ENCODE measurements at regions not wholly inside any gene's neighbourhood (a gene's known extent, or its start where the extent isn't known, plus 50 kb on each side); places are given as distances from the start of the nearest gene placed in this dataset.
"Not testable (repeated sequence)": the region's sequence is repeated elsewhere in the genome, so short reads cannot be mapped to it uniquely, and the experiment has no call there.

DNA sequence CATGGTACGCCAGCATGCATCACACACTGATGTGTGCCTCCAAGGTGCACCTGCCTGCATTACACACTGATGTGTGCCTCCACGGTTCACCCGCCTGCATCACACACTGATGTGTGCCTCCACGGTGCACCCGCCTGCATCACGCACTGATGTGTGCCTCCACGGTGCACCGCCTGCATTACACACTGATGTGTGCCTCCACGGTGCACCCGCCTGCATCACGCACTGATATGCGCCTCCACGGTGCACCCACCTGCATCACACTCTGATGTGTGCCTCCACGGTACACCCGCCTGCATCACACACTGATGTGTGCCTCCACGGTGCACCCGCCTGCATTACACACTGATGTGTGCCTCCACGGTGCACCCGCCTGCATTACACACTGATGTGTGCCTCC, 223.1 kb upstream of the SHH start:
- DNase-seq (ENCODE audit: low read depth, low spot score); H3K4me2 ChIP-seq (ENCODE audit: insufficient read depth, low read length); H3K9ac ChIP-seq (replicated peaks; ENCODE audit: extremely low read depth, insufficient read depth, low read length); CTCF ChIA-PET; BruUV-seq (replicated peaks); H3K9me3 ChIP-seq (replicated peaks; ENCODE audit: control insufficient read depth, insufficient read depth, low read length); H2AFZ ChIP-seq (ENCODE audit: low read depth, low read length); H3K9me1 ChIP-seq (replicated peaks; ENCODE audit: control insufficient read depth, extremely low read depth, insufficient read depth, low read length); intact Hi-C loops (cut with micrococcal nuclease); H3K27me3 ChIP-seq (ENCODE audit: control insufficient read depth in 2 of 2, insufficient read depth in 2 of 2, low read length in 2 of 2); H3K4me3 ChIP-seq (replicated peaks in 1 of 3; ENCODE audit: insufficient read depth in 1 of 3, low read depth in 1 of 3, low read length in 3 of 3); FAIRE-seq; H3K4me1 ChIP-seq (ENCODE audit: control insufficient read depth, extremely low read depth, insufficient read depth, low read length); POLR2A ChIA-PET; H4K20me1 ChIP-seq (replicated peaks; ENCODE audit: control insufficient read depth, extremely low read depth, insufficient read depth, low read length); H3K79me2 ChIP-seq (ENCODE audit: control insufficient read depth, insufficient read depth, low read length); H3K27ac ChIP-seq (ENCODE audit: insufficient read depth, low read depth, low read length); H3K36me3 ChIP-seq (ENCODE audit: control insufficient read depth in 2 of 2, extremely low read depth in 1 of 2, insufficient read depth in 2 of 2, low read length in 2 of 2); dilution Hi-C loops (cut with MboI; ENCODE audit: extremely low pct_ligation_motif_present, low sequenced_read_pairs): not testable (repeated sequence)

DNA sequence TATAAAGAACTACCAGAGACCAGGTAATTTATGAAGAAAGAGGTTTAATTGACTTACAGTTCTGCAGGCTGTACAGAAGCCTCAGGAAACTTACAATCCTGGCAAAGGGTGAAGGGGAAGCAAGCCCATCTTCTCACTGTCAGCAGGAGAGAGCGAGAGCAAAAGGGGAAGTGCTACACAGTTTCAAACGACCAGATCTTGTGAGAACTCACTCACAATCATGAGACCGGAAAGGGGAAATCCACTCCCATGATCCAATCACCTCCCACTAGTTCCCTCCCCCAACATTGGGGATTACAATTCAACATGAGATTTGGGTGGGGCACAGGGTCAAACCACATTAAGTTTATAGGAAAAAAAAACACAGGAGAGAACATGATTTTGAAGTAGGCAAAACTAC, 222.1 kb upstream of the SHH start:
- no peaks in the 10 kb centered on the region for H3K36me3 ChIP-seq (ENCODE audit: control insufficient read depth in 2 of 2, extremely low read depth in 1 of 2, insufficient read depth in 2 of 2, low read length in 2 of 2)
- peaks cover 3% of the 10 kb centered on the region for H3K9me3 ChIP-seq (replicated peaks; ENCODE audit: control insufficient read depth, insufficient read depth, low read length)
- POLR2A ChIA-PET: no interaction called here
- H3K79me2 ChIP-seq (ENCODE audit: control insufficient read depth, insufficient read depth, low read length): no peaks in the 10 kb centered on the region
- H2AFZ ChIP-seq (ENCODE audit: low read depth, low read length): no peak overlapping the region
- no peaks in the 10 kb centered on the region for H4K20me1 ChIP-seq (replicated peaks; ENCODE audit: control insufficient read depth, extremely low read depth, insufficient read depth, low read length)
- no TSS peak for BruUV-seq (replicated peaks)
- no peak overlapping the region for H3K4me3 ChIP-seq (replicated peaks in 1 of 3; ENCODE audit: insufficient read depth in 1 of 3, low read depth in 1 of 3, low read length in 3 of 3)
- H3K4me2 ChIP-seq (ENCODE audit: insufficient read depth, low read length): no peak overlapping the region
- H3K27me3 ChIP-seq (ENCODE audit: control insufficient read depth in 2 of 2, insufficient read depth in 2 of 2, low read length in 2 of 2): no peaks in the 10 kb centered on the region
- no peak for DNase-seq (ENCODE audit: low read depth, low spot score)
- no peaks in the 10 kb centered on the region for H3K4me1 ChIP-seq (ENCODE audit: control insufficient read depth, extremely low read depth, insufficient read depth, low read length)
- H3K27ac ChIP-seq (ENCODE audit: insufficient read depth, low read depth, low read length): no peak overlapping the region
- CTCF ChIA-PET: no interaction called here
- no peak overlapping the region for H3K9ac ChIP-seq (replicated peaks; ENCODE audit: extremely low read depth, insufficient read depth, low read length)
- intact Hi-C loops (cut with micrococcal nuclease) (no loop called here), dilution Hi-C loops (cut with MboI; ENCODE audit: extremely low pct_ligation_motif_present, low sequenced_read_pairs) (no loop called here)
- TF ChIP-seq POLR2AphosphoS5 (IDR thresholded peaks at IDR 0.05; ENCODE audit: insufficient read depth, low read depth, low read length) (no peak), MYC (IDR thresholded peaks at IDR 0.05; ENCODE audit: low read depth, low read length) (no peak), JUN (IDR thresholded peaks at IDR 0.05; ENCODE audit: borderline replicate concordance, insufficient read depth, insufficient read length, low read depth) (no peak), GATA2 (IDR thresholded peaks at IDR 0.05; ENCODE audit: insufficient read depth, insufficient read length, low read depth, low read length) (no peak), FOS (IDR thresholded peaks at IDR 0.05; ENCODE audit: borderline replicate concordance, insufficient read depth, low read length) (no peak), POLR2A (IDR thresholded peaks at IDR 0.05; ENCODE audit: low read depth, low read length) (no peak), EZH2 (IDR thresholded peaks at IDR 0.05; ENCODE audit: borderline replicate concordance, low read depth, low read length, severe bottlenecking) (no peak)
- TF ChIP-seq, protein P1, sequence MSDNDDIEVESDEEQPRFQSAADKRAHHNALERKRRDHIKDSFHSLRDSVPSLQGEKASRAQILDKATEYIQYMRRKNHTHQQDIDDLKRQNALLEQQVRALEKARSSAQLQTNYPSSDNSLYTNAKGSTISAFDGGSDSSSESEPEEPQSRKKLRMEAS (IDR thresholded peaks at IDR 0.05; ENCODE audit: insufficient read depth, insufficient read length): no peak
- TF ChIP-seq, protein P2, sequence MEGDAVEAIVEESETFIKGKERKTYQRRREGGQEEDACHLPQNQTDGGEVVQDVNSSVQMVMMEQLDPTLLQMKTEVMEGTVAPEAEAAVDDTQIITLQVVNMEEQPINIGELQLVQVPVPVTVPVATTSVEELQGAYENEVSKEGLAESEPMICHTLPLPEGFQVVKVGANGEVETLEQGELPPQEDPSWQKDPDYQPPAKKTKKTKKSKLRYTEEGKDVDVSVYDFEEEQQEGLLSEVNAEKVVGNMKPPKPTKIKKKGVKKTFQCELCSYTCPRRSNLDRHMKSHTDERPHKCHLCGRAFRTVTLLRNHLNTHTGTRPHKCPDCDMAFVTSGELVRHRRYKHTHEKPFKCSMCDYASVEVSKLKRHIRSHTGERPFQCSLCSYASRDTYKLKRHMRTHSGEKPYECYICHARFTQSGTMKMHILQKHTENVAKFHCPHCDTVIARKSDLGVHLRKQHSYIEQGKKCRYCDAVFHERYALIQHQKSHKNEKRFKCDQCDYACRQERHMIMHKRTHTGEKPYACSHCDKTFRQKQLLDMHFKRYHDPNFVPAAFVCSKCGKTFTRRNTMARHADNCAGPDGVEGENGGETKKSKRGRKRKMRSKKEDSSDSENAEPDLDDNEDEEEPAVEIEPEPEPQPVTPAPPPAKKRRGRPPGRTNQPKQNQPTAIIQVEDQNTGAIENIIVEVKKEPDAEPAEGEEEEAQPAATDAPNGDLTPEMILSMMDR (IDR thresholded peaks at IDR 0.05; ENCODE audit: extremely low read depth in 1 of 2, insufficient read depth in 1 of 2, low read depth in 1 of 2, low read length in 2 of 2): no peak
- no peaks in the 10 kb centered on the region for H3K9me1 ChIP-seq (replicated peaks; ENCODE audit: control insufficient read depth, extremely low read depth, insufficient read depth, low read length)
- FAIRE-seq: no peak
